ENCODE measurements at regions not wholly inside any gene's neighbourhood (a gene's known extent, or its start where the extent isn't known, plus 50 kb on each side); places are given as distances from the start of the nearest gene placed in this dataset.

- no peak overlapping the region for H3K27ac ChIP-seq
These were observed 70.8 kb upstream of the CLDN14 start for GRCh38 chr21:36550761-36551160.

GRCh38 chr21:36551321-36551720 lies 71.4 kb upstream of the CLDN14 start:
- Histone ChIP-seq H3K36me3 (no peaks in the 10 kb centered on the region), H3K4me3 (no peak overlapping the region), H3K27ac (no peak overlapping the region), H3K4me1 (no peaks in the 10 kb centered on the region), H3K9me3 (no peaks in the 10 kb centered on the region), H3K27me3 (no peaks in the 10 kb centered on the region), H3K9ac (ENCODE audit: low read depth in 2 of 2, low read length in 2 of 2) (no peak overlapping the region)
- no peak for DNase-seq
- no peak for TF ChIP-seq CTCF (IDR thresholded peaks at IDR 0.05)
- intact Hi-C loops (cut with DNase I) = no loop called here

More at GRCh38 chr21:36550761-36551160, 70.8 kb upstream of the CLDN14 start:
- intact Hi-C loops (cut with DNase I) = no loop called here
- Histone ChIP-seq H3K9me3 (no peaks in the 10 kb centered on the region), H3K9ac (ENCODE audit: low read depth in 2 of 2, low read length in 2 of 2) (no peak overlapping the region), H3K4me1 (no peaks in the 10 kb centered on the region), H3K4me3 (no peak overlapping the region), H3K36me3 (no peaks in the 10 kb centered on the region), H3K27me3 (no peaks in the 10 kb centered on the region)
- no peak for DNase-seq
- TF ChIP-seq CTCF (IDR thresholded peaks at IDR 0.05) = no peak

GRCh38 chr21:36551731-36552433 lies 72.0 kb upstream of the CLDN14 start:
- no peak for DNase-seq
- Histone ChIP-seq H3K27me3 (no peaks in the 10 kb centered on the region), H3K9me3 (no peaks in the 10 kb centered on the region), H3K36me3 (no peaks in the 10 kb centered on the region), H3K4me1 (no peaks in the 10 kb centered on the region), H3K27ac (no peak overlapping the region), H3K9ac (ENCODE audit: low read depth in 2 of 2, low read length in 2 of 2) (no peak overlapping the region), H3K4me3 (no peak overlapping the region)
- TF ChIP-seq CTCF (IDR thresholded peaks at IDR 0.05) = no peak
- intact Hi-C loops (cut with DNase I) = no loop called here

GRCh38 chr21:36552434-36552785 lies 72.5 kb upstream of the CLDN14 start:
- H3K27me3 ChIP-seq = no peaks in the 10 kb centered on the region
- DNase-seq = no peak
- no peaks in the 10 kb centered on the region for H3K36me3 ChIP-seq
- no peaks in the 10 kb centered on the region for H3K9me3 ChIP-seq
- no peak for TF ChIP-seq CTCF (IDR thresholded peaks at IDR 0.05)
- no peaks in the 10 kb centered on the region for H3K4me1 ChIP-seq
- intact Hi-C loops (cut with DNase I) = no loop called here
- no peak overlapping the region for H3K4me3 ChIP-seq
- H3K27ac ChIP-seq = no peak overlapping the region
- no peak overlapping the region for H3K9ac ChIP-seq (ENCODE audit: low read depth in 2 of 2, low read length in 2 of 2)

GRCh38 chr21:36553406-36553805 lies 73.5 kb upstream of the CLDN14 start:
- H3K9ac ChIP-seq (ENCODE audit: low read depth in 2 of 2, low read length in 2 of 2) = no peak overlapping the region
- intact Hi-C loops (cut with DNase I) = no loop called here
- no peaks in the 10 kb centered on the region for H3K36me3 ChIP-seq
- no peak for TF ChIP-seq CTCF (IDR thresholded peaks at IDR 0.05)
- no peaks in the 10 kb centered on the region for H3K27me3 ChIP-seq
- no peak overlapping the region for H3K27ac ChIP-seq
- H3K9me3 ChIP-seq = no peaks in the 10 kb centered on the region
- no peaks in the 10 kb centered on the region for H3K4me1 ChIP-seq
- no peak overlapping the region for H3K4me3 ChIP-seq
- DNase-seq = no peak
